ENCODE measurements at regions not wholly inside any gene's neighbourhood (a gene's known extent, or its start where the extent isn't known, plus 50 kb on each side); places are given as distances from the start of the nearest gene placed in this dataset.

GRCh38 chr12:32043928-32044549 is 62.6 kb upstream of the BICD1 start:
- DNase-seq (ENCODE audit: low read depth in 2 of 2) = no peak
- TF ChIP-seq CTCF (IDR thresholded peaks at IDR 0.05; ENCODE audit: low read depth, low read length) = no peak
- no peak overlapping the region for H3K4me3 ChIP-seq (replicated peaks in 1 of 2; ENCODE audit: low read depth in 2 of 2, low read length in 2 of 2)

- no peak overlapping the region for H3K4me3 ChIP-seq (replicated peaks in 1 of 2; ENCODE audit: low read depth in 2 of 2, low read length in 2 of 2)
- no peak for TF ChIP-seq CTCF (IDR thresholded peaks at IDR 0.05; ENCODE audit: low read depth, low read length)
- DNase-seq (ENCODE audit: low read depth in 2 of 2) = no peak
Measured at GRCh38 chr12:32047357-32048212, 59.1 kb upstream of the BICD1 start.

- no peak overlapping the region for H3K4me3 ChIP-seq (replicated peaks in 1 of 2; ENCODE audit: low read depth in 2 of 2, low read length in 2 of 2)
- DNase-seq (ENCODE audit: low read depth in 2 of 2) = no peak
- no peak for TF ChIP-seq CTCF (IDR thresholded peaks at IDR 0.05; ENCODE audit: low read depth, low read length)
Measured at GRCh38 chr12:32048791-32049190, 57.9 kb upstream of the BICD1 start.

- no peak for TF ChIP-seq CTCF (IDR thresholded peaks at IDR 0.05; ENCODE audit: low read depth, low read length)
- no peak for DNase-seq (ENCODE audit: low read depth in 2 of 2)
- H3K4me3 ChIP-seq (replicated peaks in 1 of 2; ENCODE audit: low read depth in 2 of 2, low read length in 2 of 2) = no peak overlapping the region
Measured at GRCh38 chr12:32049956-32050355, 56.7 kb upstream of the BICD1 start.

GRCh38 chr12:32051511-32052211 is 55.0 kb upstream of the BICD1 start:
- TF ChIP-seq CTCF (IDR thresholded peaks at IDR 0.05; ENCODE audit: low read depth, low read length) = no peak
- peak; percentile 83 to 87 for DNase-seq (ENCODE audit: low read depth in 2 of 2)
- H3K4me3 ChIP-seq (replicated peaks in 1 of 2; ENCODE audit: low read depth in 2 of 2, low read length in 2 of 2) = no peak overlapping the region

GRCh38 chr12:32052212-32052713 is 54.4 kb upstream of the BICD1 start:
- TF ChIP-seq CTCF (IDR thresholded peaks at IDR 0.05; ENCODE audit: low read depth, low read length) = no peak
- no peak for DNase-seq (ENCODE audit: low read depth in 2 of 2)
- no peak overlapping the region for H3K4me3 ChIP-seq (replicated peaks in 1 of 2; ENCODE audit: low read depth in 2 of 2, low read length in 2 of 2)

Data from cardiac fibroblast (primary cell).